Lower leg skin (tissue), 3 donors: ENCODE measurements at regions not wholly inside any gene's neighbourhood (a gene's known extent, or its start where the extent isn't known, plus 50 kb on each side); places are given as distances from the start of the nearest gene placed in this dataset.

Source experiments
- POLR2A ChIP-seq, 2 donors: fragments of 450-650 bp; IDR thresholded peaks; one replicate each; pipeline ENCODE4 v1.6.1; 2016 to 2017; ENCODE audit warnings: antibody characterized with exemption in 2 of 2, mild to moderate bottlenecking in 1 of 2, moderate library complexity in 1 of 2
- TF ChIP-seq, protein P1 (sequence below), 3 donors: fragments of 450-650 bp; IDR thresholded peaks; one replicate each; pipeline ENCODE4 v1.5.1; 2016; ENCODE audit warnings: antibody characterized with exemption in 3 of 3, mild to moderate bottlenecking in 3 of 3, moderate library complexity in 2 of 3

DNA sequence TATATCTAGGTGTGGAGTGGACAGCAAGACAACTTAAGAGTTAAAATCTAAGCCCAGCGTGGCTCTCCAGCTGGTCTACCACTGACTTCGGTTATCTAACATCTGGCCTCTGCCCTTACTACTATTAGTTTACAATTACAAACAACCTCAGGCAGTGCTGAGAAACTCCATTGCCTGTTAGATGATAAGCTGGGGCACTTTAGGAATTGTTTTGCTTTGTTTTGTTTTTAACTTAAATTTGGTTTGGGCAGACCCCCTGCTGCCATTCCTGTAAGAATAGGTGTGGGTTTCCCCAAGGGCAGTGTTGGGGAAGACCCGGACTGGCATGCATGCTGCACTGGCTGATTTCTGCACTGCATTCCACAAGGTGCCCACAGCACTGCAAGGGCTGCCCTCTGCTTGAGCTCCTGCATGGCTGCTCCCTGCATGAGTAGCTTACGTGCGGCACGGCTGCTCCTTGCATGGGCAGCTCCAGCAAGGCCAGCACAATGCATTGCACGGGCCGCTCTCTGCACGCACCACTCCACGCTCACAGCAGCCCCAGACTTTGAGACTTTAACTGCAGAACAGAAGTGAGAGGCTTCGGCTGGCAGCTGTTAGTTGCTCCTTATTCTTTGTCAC, 74.2 kb upstream of the SERTAD2 start:
- TF ChIP-seq, protein P1, sequence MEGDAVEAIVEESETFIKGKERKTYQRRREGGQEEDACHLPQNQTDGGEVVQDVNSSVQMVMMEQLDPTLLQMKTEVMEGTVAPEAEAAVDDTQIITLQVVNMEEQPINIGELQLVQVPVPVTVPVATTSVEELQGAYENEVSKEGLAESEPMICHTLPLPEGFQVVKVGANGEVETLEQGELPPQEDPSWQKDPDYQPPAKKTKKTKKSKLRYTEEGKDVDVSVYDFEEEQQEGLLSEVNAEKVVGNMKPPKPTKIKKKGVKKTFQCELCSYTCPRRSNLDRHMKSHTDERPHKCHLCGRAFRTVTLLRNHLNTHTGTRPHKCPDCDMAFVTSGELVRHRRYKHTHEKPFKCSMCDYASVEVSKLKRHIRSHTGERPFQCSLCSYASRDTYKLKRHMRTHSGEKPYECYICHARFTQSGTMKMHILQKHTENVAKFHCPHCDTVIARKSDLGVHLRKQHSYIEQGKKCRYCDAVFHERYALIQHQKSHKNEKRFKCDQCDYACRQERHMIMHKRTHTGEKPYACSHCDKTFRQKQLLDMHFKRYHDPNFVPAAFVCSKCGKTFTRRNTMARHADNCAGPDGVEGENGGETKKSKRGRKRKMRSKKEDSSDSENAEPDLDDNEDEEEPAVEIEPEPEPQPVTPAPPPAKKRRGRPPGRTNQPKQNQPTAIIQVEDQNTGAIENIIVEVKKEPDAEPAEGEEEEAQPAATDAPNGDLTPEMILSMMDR (IDR thresholded peaks at IDR 0.05), result no peak
- no peak for TF ChIP-seq POLR2A (IDR thresholded peaks at IDR 0.05)
